ENCODE measurements at regions not wholly inside any gene's neighbourhood (a gene's known extent, or its start where the extent isn't known, plus 50 kb on each side); places are given as distances from the start of the nearest gene placed in this dataset.

GRCh38 chr1:163799190-163799805 lies 477.5 kb downstream of the NUF2 start:
- H3K27ac Mint-ChIP-seq = no peak overlapping the region
- H3K9me3 Mint-ChIP-seq (ENCODE audit: low read depth) = peaks cover 7% of the 10 kb centered on the region
- H3K4me3 Mint-ChIP-seq = no peak overlapping the region
- ATAC-seq (no peak), DNase-seq (no peak)
- ChIA-PET CTCF (no interaction called here), POLR2A (no interaction called here)
- intact Hi-C loops (cut with DNase I, micrococcal nuclease) = no loop called here
- H3K4me1 Mint-ChIP-seq = no peaks in the 10 kb centered on the region
- no peaks in the 10 kb centered on the region for H3K36me3 Mint-ChIP-seq (ENCODE audit: low read depth)
- no peaks in the 10 kb centered on the region for H3K27me3 Mint-ChIP-seq

- peaks cover 6% of the 10 kb centered on the region for H3K9me3 Mint-ChIP-seq (ENCODE audit: low read depth)
- no peak overlapping the region for H3K4me3 Mint-ChIP-seq
- no peaks in the 10 kb centered on the region for H3K36me3 Mint-ChIP-seq (ENCODE audit: low read depth)
- H3K27ac Mint-ChIP-seq = no peak overlapping the region
- ATAC-seq = no peak
- H3K4me1 Mint-ChIP-seq = no peaks in the 10 kb centered on the region
- CTCF ChIA-PET = interaction anchor here (0.6 to 0.7 kb wide), 2 partner anchors 14 to 63 kb away, joined by 3 read pairs; no protein-coding TSS in a partner anchor
- intact Hi-C loops (cut with DNase I, micrococcal nuclease) = no loop called here
- POLR2A ChIA-PET = no interaction called here
- no peak for DNase-seq
- no peaks in the 10 kb centered on the region for H3K27me3 Mint-ChIP-seq
Observed at GRCh38 chr1:163807331-163808049, 485.7 kb downstream of the NUF2 start.

GRCh38 chr1:163813251-163813650 lies 491.5 kb downstream of the NUF2 start:
- no peaks in the 10 kb centered on the region for H3K27me3 Mint-ChIP-seq
- CTCF ChIA-PET = no interaction called here
- ATAC-seq = no peak
- POLR2A ChIA-PET = no interaction called here
- peaks cover 16% of the 10 kb centered on the region for H3K9me3 Mint-ChIP-seq (ENCODE audit: low read depth)
- intact Hi-C loops (cut with DNase I, micrococcal nuclease) = no loop called here
- H3K36me3 Mint-ChIP-seq (ENCODE audit: low read depth) = no peaks in the 10 kb centered on the region
- no peak overlapping the region for H3K27ac Mint-ChIP-seq
- no peaks in the 10 kb centered on the region for H3K4me1 Mint-ChIP-seq
- no peak overlapping the region for H3K4me3 Mint-ChIP-seq
- DNase-seq = no peak

GRCh38 chr1:163820226-163820625 lies 498.5 kb downstream of the NUF2 start:
- POLR2A ChIA-PET = no interaction called here
- Mint-ChIP-seq H3K27ac (no peak overlapping the region), H3K27me3 (no peaks in the 10 kb centered on the region), H3K36me3 (ENCODE audit: low read depth) (no peaks in the 10 kb centered on the region), H3K9me3 (ENCODE audit: low read depth) (peaks cover 8% of the 10 kb centered on the region), H3K4me3 (no peak overlapping the region), H3K4me1 (no peaks in the 10 kb centered on the region)
- DNase-seq (no peak), ATAC-seq (no peak)
- CTCF ChIA-PET = no interaction called here
- intact Hi-C loops (cut with DNase I, micrococcal nuclease) = no loop called here

GRCh38 chr1:163820766-163821165 lies 499.0 kb downstream of the NUF2 start:
- H3K4me1 Mint-ChIP-seq = no peaks in the 10 kb centered on the region
- H3K27me3 Mint-ChIP-seq = no peaks in the 10 kb centered on the region
- ChIA-PET CTCF (no interaction called here), POLR2A (no interaction called here)
- H3K36me3 Mint-ChIP-seq (ENCODE audit: low read depth) = no peaks in the 10 kb centered on the region
- H3K9me3 Mint-ChIP-seq (ENCODE audit: low read depth) = peaks cover 8% of the 10 kb centered on the region
- H3K4me3 Mint-ChIP-seq = no peak overlapping the region
- intact Hi-C loops (cut with DNase I, micrococcal nuclease) = no loop called here
- no peak for ATAC-seq
- no peak for DNase-seq
- H3K27ac Mint-ChIP-seq = no peak overlapping the region

- no peak overlapping the region for H3K4me3 Mint-ChIP-seq
- H3K27me3 Mint-ChIP-seq = no peaks in the 10 kb centered on the region
- DNase-seq = no peak
- H3K9me3 Mint-ChIP-seq (ENCODE audit: low read depth) = peaks cover 8% of the 10 kb centered on the region
- no peak for ATAC-seq
- no peaks in the 10 kb centered on the region for H3K36me3 Mint-ChIP-seq (ENCODE audit: low read depth)
- intact Hi-C loops (cut with DNase I, micrococcal nuclease) = no loop called here
- CTCF ChIA-PET = interaction anchor here (0.6 to 0.8 kb wide), 2 partner anchors 10 to 15 kb away, joined by 3 read pairs; no protein-coding TSS in a partner anchor
- no peak overlapping the region for H3K27ac Mint-ChIP-seq
- no peaks in the 10 kb centered on the region for H3K4me1 Mint-ChIP-seq
- POLR2A ChIA-PET = no interaction called here
Observed at GRCh38 chr1:163821679-163822078, 499.9 kb downstream of the NUF2 start.

- Mint-ChIP-seq H3K4me3 (no peak overlapping the region), H3K4me1 (no peaks in the 10 kb centered on the region), H3K9me3 (ENCODE audit: low read depth) (peaks cover 8% of the 10 kb centered on the region), H3K27ac (no peak overlapping the region), H3K27me3 (no peaks in the 10 kb centered on the region), H3K36me3 (ENCODE audit: low read depth) (no peaks in the 10 kb centered on the region)
- DNase-seq (no peak), ATAC-seq (no peak)
- ChIA-PET POLR2A (no interaction called here), CTCF (no interaction called here)
- intact Hi-C loops (cut with DNase I, micrococcal nuclease) = no loop called here
Observed at GRCh38 chr1:163823017-163823416, 501.3 kb downstream of the NUF2 start.

GRCh38 chr1:163824006-163824405 lies 502.3 kb downstream of the NUF2 start:
- DNase-seq = no peak
- H3K9me3 Mint-ChIP-seq (ENCODE audit: low read depth) = peaks cover 8% of the 10 kb centered on the region
- intact Hi-C loops (cut with DNase I, micrococcal nuclease) = no loop called here
- ChIA-PET CTCF (no interaction called here), POLR2A (no interaction called here)
- no peak for ATAC-seq
- H3K4me1 Mint-ChIP-seq = no peaks in the 10 kb centered on the region
- H3K36me3 Mint-ChIP-seq (ENCODE audit: low read depth) = no peaks in the 10 kb centered on the region
- no peak overlapping the region for H3K4me3 Mint-ChIP-seq
- H3K27ac Mint-ChIP-seq = no peak overlapping the region
- H3K27me3 Mint-ChIP-seq = no peaks in the 10 kb centered on the region

- Mint-ChIP-seq H3K27ac (no peak overlapping the region), H3K4me1 (no peaks in the 10 kb centered on the region), H3K27me3 (no peaks in the 10 kb centered on the region), H3K4me3 (no peak overlapping the region), H3K36me3 (ENCODE audit: low read depth) (no peaks in the 10 kb centered on the region), H3K9me3 (ENCODE audit: low read depth) (peaks cover 8% of the 10 kb centered on the region)
- ChIA-PET CTCF (no interaction called here), POLR2A (no interaction called here)
- intact Hi-C loops (cut with DNase I, micrococcal nuclease) = no loop called here
- DNase-seq = no peak
- no peak for ATAC-seq
Observed at GRCh38 chr1:163824490-163824889, 502.7 kb downstream of the NUF2 start.

- Mint-ChIP-seq H3K4me3 (no peak overlapping the region), H3K27me3 (no peaks in the 10 kb centered on the region), H3K4me1 (no peaks in the 10 kb centered on the region), H3K27ac (no peak overlapping the region), H3K36me3 (ENCODE audit: low read depth) (no peaks in the 10 kb centered on the region), H3K9me3 (ENCODE audit: low read depth) (peaks cover 8% of the 10 kb centered on the region)
- DNase-seq (no peak), ATAC-seq (no peak)
- intact Hi-C loops (cut with DNase I, micrococcal nuclease) = no loop called here
- ChIA-PET POLR2A (no interaction called here), CTCF (no interaction called here)
Observed at GRCh38 chr1:163826500-163826899, 504.7 kb downstream of the NUF2 start.

- Mint-ChIP-seq H3K27ac (no peak overlapping the region), H3K27me3 (no peaks in the 10 kb centered on the region), H3K9me3 (ENCODE audit: low read depth) (no peaks in the 10 kb centered on the region), H3K4me1 (no peaks in the 10 kb centered on the region), H3K4me3 (no peak overlapping the region), H3K36me3 (ENCODE audit: low read depth) (no peaks in the 10 kb centered on the region)
- ATAC-seq (no peak), DNase-seq (no peak)
- POLR2A ChIA-PET = no interaction called here
- intact Hi-C loops (cut with DNase I, micrococcal nuclease) = no loop called here
- CTCF ChIA-PET = no interaction called here
Observed at GRCh38 chr1:163834778-163835177, 513.0 kb downstream of the NUF2 start.

- CTCF ChIA-PET = no interaction called here
- H3K4me1 Mint-ChIP-seq = no peaks in the 10 kb centered on the region
- ATAC-seq (no peak), DNase-seq (no peak)
- no peaks in the 10 kb centered on the region for H3K9me3 Mint-ChIP-seq (ENCODE audit: low read depth)
- H3K27me3 Mint-ChIP-seq = no peaks in the 10 kb centered on the region
- H3K4me3 Mint-ChIP-seq = no peak overlapping the region
- no peaks in the 10 kb centered on the region for H3K36me3 Mint-ChIP-seq (ENCODE audit: low read depth)
- POLR2A ChIA-PET = no interaction called here
- intact Hi-C loops (cut with DNase I, micrococcal nuclease) = no loop called here
- H3K27ac Mint-ChIP-seq = no peak overlapping the region
Observed at GRCh38 chr1:163836481-163836880, 514.7 kb downstream of the NUF2 start.

All from activated CD4-positive, alpha-beta T cell treated with anti-CD3 and anti-CD28 coated beads for 36 hours (primary cell).